PFSK-1 (cell line): ENCODE measurements at regions not wholly inside any gene's neighbourhood (a gene's known extent, or its start where the extent isn't known, plus 50 kb on each side); places are given as distances from the start of the nearest gene placed in this dataset.

Experiments
- FOXP2 ChIP-seq: optimal IDR thresholded peaks from 2 replicates; pipeline ENCODE3; 2011; ENCODE audit warnings: borderline replicate concordance, control low read depth, inconsistent platforms; ENCODE audit not compliant: insufficient read depth; ENCODE audit errors: extremely low read length, extremely low read depth
- POLR2AphosphoS5 ChIP-seq: IDR thresholded peaks from 2 replicates; pipeline ENCODE4 v1.6.1; 2012; ENCODE audit warnings: low read depth, mild to moderate bottlenecking, control low read depth, low read length, moderate library complexity
- SIN3A ChIP-seq: IDR thresholded peaks from 2 replicates; pipeline ENCODE4 v1.6.1; 2012; ENCODE audit warnings: mild to moderate bottlenecking, low read length, moderate library complexity, borderline replicate concordance; ENCODE audit not compliant: insufficient read depth
- TAF1 ChIP-seq: IDR thresholded peaks from 2 replicates; pipeline ENCODE4 v1.6.1; 2012; ENCODE audit warnings: low read length, control low read depth, borderline replicate concordance; ENCODE audit not compliant: insufficient read depth
- TF ChIP-seq, protein P1 (sequence below), 2 experiments: IDR thresholded peaks; 2 replicates each; pipeline versions ENCODE4 v1.6.1 to v1.8.0; 2011 to 2012; ENCODE audit warnings: low read depth in 2 of 2, low read length in 2 of 2, control low read depth in 1 of 2, inconsistent platforms in 1 of 2, mild to moderate bottlenecking in 1 of 2, moderate library complexity in 1 of 2; ENCODE audit not compliant: insufficient read depth in 1 of 2

DNA sequence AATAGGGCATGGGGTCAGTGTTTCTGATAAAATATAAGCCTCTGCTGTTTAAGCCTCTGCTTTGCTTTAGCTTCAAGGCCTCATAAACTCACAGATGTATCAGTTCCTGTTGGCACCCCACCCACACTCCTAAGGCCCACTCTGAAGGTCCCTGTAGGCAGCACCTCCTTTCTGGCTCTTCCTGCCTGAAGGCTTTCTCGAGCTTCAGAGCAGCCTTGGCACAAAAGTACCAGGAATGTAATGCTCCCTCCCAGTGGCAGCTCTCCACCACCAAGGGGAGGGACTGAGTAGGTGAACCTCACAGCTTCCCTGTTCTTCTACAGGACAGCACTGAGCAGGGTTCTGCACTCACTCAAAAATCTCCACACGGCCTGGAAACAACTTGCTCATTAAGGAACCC is 102.2 kb downstream of the ABHD5 start:
- TF ChIP-seq, protein P1, sequence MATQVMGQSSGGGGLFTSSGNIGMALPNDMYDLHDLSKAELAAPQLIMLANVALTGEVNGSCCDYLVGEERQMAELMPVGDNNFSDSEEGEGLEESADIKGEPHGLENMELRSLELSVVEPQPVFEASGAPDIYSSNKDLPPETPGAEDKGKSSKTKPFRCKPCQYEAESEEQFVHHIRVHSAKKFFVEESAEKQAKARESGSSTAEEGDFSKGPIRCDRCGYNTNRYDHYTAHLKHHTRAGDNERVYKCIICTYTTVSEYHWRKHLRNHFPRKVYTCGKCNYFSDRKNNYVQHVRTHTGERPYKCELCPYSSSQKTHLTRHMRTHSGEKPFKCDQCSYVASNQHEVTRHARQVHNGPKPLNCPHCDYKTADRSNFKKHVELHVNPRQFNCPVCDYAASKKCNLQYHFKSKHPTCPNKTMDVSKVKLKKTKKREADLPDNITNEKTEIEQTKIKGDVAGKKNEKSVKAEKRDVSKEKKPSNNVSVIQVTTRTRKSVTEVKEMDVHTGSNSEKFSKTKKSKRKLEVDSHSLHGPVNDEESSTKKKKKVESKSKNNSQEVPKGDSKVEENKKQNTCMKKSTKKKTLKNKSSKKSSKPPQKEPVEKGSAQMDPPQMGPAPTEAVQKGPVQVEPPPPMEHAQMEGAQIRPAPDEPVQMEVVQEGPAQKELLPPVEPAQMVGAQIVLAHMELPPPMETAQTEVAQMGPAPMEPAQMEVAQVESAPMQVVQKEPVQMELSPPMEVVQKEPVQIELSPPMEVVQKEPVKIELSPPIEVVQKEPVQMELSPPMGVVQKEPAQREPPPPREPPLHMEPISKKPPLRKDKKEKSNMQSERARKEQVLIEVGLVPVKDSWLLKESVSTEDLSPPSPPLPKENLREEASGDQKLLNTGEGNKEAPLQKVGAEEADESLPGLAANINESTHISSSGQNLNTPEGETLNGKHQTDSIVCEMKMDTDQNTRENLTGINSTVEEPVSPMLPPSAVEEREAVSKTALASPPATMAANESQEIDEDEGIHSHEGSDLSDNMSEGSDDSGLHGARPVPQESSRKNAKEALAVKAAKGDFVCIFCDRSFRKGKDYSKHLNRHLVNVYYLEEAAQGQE (IDR thresholded peaks at IDR 0.05; ENCODE audit: insufficient read depth in 1 of 2, low read depth in 2 of 2, low read length in 2 of 2), result no peak
- TF ChIP-seq TAF1 (no peak), POLR2AphosphoS5 (no peak), FOXP2 (no peak), SIN3A (no peak)

DNA sequence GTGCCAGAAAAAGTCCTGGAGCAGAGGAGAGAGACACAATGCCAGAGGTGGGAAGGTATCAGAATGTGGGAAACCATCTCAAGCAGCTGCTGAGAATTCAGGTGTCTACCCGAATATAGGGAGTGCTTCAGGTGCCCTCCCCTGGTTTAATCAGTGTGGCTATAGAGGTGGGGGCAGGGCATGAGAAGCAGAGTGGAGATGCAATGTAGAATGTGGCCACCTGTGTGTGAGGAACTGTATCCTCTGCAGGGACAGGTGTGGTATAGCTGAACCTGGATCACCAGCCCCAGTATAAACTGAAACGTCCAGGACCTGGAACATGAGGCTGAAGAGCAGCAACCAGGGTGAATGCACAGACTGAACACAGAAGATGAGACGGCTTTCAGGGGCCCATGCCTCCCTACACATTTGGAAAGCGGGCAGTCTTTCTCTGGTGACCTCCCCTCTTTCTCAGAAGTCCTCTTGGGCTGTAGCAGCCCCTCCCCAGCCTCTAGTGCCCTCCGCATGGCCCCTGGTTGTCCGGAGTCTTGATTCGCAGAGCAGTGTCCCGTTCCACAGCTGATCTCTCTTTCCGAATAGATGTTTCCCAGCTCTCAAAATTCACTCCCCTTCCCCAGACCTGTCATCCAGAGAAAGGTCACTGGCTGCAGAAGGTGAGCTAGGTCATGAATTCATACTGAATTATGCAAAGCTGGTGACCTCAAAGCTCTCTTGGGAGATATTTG is 103.1 kb downstream of the ABHD5 start:
- TF ChIP-seq POLR2AphosphoS5 (no peak), SIN3A (no peak), FOXP2 (no peak), TAF1 (no peak)
- TF ChIP-seq, protein P1 (IDR thresholded peaks at IDR 0.05; ENCODE audit: insufficient read depth in 1 of 2, low read depth in 2 of 2, low read length in 2 of 2), result no peak

DNA sequence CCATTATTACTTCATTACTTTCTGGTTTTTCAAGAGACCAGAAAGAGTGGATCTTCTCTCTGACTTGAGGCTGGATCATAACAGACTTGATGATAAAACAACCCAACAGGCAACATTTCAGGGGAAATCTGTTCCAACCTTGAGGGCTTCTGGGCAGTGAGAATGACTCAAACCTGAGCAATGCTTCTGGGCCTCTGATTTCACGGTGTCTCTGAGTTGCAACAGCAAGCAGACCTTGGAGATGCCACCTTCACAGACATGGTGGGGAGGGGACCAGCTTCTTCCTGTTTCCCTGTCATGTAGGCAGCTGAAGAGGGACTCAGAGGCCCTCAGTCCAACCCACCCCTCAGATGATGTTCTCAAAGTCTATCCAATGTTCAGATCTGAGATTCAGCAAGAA is 104.0 kb downstream of the ABHD5 start:
- no peak for TF ChIP-seq TAF1
- no peak for TF ChIP-seq POLR2AphosphoS5
- TF ChIP-seq, protein P1 (IDR thresholded peaks at IDR 0.05; ENCODE audit: insufficient read depth in 1 of 2, low read depth in 2 of 2, low read length in 2 of 2), result no peak
- TF ChIP-seq SIN3A, result no peak
- TF ChIP-seq FOXP2, result no peak

DNA sequence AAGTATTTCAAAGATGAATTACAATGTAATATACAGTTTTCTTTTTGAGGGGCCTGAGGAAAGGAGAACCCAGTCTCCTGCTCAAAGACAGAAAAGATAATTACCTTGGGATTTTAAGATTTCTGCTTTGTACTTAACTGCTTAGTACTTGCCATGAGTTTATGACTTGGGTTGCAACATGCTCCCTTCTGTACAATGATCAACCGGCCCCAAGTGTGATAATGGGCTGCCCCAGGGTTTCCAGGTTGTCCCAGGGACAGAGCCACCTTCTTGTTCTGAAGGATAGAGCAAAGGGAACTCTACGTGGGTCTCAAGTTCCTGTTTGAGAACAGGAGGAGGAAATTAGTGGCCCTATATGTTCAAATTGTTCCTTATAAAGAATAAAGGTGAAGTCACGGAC is 104.8 kb downstream of the ABHD5 start:
- no peak for TF ChIP-seq FOXP2
- no peak for TF ChIP-seq POLR2AphosphoS5
- TF ChIP-seq, protein P1 (IDR thresholded peaks at IDR 0.05; ENCODE audit: insufficient read depth in 1 of 2, low read depth in 2 of 2, low read length in 2 of 2), result no peak
- no peak for TF ChIP-seq TAF1
- no peak for TF ChIP-seq SIN3A

DNA sequence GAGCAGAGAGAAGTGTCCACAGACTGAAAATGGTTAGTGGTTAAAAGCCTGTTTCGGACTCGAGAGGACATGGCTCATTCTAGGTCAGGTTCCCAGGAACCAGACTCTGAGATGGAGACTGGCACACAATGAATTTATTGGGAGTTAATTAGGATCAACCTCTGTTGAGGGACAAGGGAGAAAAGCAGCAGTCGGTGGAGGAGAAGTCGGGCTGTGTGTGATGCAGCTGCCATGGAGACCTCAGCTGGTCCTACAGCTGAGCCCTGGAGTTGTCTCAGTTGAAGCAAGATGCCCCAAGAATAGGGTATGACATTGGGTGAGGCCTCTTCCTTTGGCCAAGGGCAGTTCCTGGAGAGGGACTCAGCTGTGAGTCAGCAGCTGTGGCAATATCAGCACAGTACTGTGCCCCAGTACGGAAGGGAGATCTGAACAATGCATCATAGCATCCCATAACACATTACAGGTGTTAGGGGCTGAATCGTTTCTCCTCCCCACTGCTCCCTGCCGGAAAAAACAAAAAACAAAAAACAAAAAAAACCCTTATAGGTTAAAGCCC is 105.4 kb downstream of the ABHD5 start:
- TF ChIP-seq FOXP2 (no peak), SIN3A (no peak), POLR2AphosphoS5 (no peak), TAF1 (no peak)
- TF ChIP-seq, protein P1 (IDR thresholded peaks at IDR 0.05; ENCODE audit: insufficient read depth in 1 of 2, low read depth in 2 of 2, low read length in 2 of 2), result no peak
